Endothelial cell (in vitro differentiated cells): ENCODE measurements at regions not wholly inside any gene's neighbourhood (a gene's known extent, or its start where the extent isn't known, plus 50 kb on each side); places are given as distances from the start of the nearest gene placed in this dataset.

Source experiments
- DNase-seq: peaks from one replicate; pipeline ENCODE4 v3.0.0; 2021; ENCODE audit warnings: low spot score
- H3K27ac Mint-ChIP-seq: one replicate; pipeline ENCODE4 v1.8.0; 2021; ENCODE audit warnings: mixed read lengths, inconsistent platforms; ENCODE audit not compliant: unreplicated experiment
- H3K27me3 Mint-ChIP-seq: one replicate; pipeline ENCODE4 v1.8.0; 2021; ENCODE audit warnings: mild to moderate bottlenecking, moderate library complexity, mixed read lengths, inconsistent platforms; ENCODE audit not compliant: unreplicated experiment
- H3K36me3 Mint-ChIP-seq: one replicate; pipeline ENCODE4 v1.8.0; 2021; ENCODE audit warnings: mild to moderate bottlenecking, low read depth, mixed read lengths, inconsistent platforms; ENCODE audit not compliant: unreplicated experiment
- H3K4me1 Mint-ChIP-seq: one replicate; pipeline ENCODE4 v1.8.0; 2021; ENCODE audit warnings: mild to moderate bottlenecking, mixed read lengths, inconsistent platforms; ENCODE audit not compliant: unreplicated experiment
- H3K4me3 Mint-ChIP-seq: one replicate; pipeline ENCODE4 v1.8.0; 2021; ENCODE audit warnings: mild to moderate bottlenecking, mixed read lengths, inconsistent platforms; ENCODE audit not compliant: unreplicated experiment
- H3K9me3 Mint-ChIP-seq: one replicate; pipeline ENCODE4 v1.8.0; 2021; ENCODE audit warnings: mixed read lengths, inconsistent platforms; ENCODE audit not compliant: unreplicated experiment
- TF ChIP-seq, protein P1 (sequence below): fragments of 200-600 bp; sonication (generic); IDR thresholded peaks from one replicate; pipeline ENCODE4 v1.5.0; 2021; ENCODE audit warnings: antibody characterized with exemption; ENCODE audit not compliant: unreplicated experiment

DNA sequence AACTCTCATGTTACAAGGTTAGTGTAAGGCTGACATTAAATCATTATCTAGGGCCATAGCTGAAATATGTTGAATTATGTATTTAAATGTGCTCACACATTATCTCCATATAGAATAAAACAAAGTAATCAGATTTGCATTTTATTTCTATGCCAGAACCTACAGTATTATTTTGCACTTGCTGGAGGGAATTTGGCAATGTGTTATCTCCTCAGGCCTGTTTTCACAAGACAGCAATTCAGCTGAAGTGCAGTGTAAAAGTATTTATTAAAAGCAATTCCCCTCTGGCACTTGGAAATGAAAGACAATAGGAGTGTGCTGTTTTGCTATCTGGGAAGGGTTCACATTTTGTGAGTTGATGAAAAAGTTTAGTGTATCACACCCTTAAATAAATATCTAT lies 276.3 kb downstream of the DNAJB9 start:
- no peaks in the 10 kb centered on the region for H3K36me3 Mint-ChIP-seq
- H3K4me1 Mint-ChIP-seq, result no peaks in the 10 kb centered on the region
- no peak overlapping the region for H3K4me3 Mint-ChIP-seq
- no peaks in the 10 kb centered on the region for H3K27me3 Mint-ChIP-seq
- no peak overlapping the region for H3K27ac Mint-ChIP-seq
- DNase-seq, result no peak
- TF ChIP-seq, protein P1, sequence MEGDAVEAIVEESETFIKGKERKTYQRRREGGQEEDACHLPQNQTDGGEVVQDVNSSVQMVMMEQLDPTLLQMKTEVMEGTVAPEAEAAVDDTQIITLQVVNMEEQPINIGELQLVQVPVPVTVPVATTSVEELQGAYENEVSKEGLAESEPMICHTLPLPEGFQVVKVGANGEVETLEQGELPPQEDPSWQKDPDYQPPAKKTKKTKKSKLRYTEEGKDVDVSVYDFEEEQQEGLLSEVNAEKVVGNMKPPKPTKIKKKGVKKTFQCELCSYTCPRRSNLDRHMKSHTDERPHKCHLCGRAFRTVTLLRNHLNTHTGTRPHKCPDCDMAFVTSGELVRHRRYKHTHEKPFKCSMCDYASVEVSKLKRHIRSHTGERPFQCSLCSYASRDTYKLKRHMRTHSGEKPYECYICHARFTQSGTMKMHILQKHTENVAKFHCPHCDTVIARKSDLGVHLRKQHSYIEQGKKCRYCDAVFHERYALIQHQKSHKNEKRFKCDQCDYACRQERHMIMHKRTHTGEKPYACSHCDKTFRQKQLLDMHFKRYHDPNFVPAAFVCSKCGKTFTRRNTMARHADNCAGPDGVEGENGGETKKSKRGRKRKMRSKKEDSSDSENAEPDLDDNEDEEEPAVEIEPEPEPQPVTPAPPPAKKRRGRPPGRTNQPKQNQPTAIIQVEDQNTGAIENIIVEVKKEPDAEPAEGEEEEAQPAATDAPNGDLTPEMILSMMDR, result no peak
- H3K9me3 Mint-ChIP-seq, result no peaks in the 10 kb centered on the region

DNA sequence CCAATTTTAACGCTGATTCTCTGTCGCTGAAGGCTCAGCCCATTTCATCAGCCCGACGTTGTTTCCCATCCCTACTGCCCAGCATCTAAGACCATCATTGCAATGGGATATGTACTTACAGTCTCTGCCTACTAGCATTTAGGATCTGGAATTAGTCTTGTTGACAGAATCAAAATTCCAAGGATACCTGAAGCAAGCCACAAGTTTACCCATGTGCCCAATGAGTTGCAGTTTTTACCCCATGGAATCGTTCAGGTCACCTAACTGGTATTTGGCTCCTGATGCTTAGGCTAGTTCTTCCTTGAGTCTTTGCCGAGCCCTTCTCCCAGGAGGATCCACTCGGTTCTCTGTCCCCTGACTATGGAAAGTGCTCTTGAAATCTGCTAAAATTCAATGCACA lies 276.8 kb downstream of the DNAJB9 start:
- TF ChIP-seq, protein P1, result no peak
- Mint-ChIP-seq H3K4me3 (no peak overlapping the region), H3K36me3 (no peaks in the 10 kb centered on the region), H3K4me1 (no peaks in the 10 kb centered on the region), H3K27ac (no peak overlapping the region), H3K27me3 (no peaks in the 10 kb centered on the region), H3K9me3 (no peaks in the 10 kb centered on the region)
- DNase-seq, result no peak

DNA sequence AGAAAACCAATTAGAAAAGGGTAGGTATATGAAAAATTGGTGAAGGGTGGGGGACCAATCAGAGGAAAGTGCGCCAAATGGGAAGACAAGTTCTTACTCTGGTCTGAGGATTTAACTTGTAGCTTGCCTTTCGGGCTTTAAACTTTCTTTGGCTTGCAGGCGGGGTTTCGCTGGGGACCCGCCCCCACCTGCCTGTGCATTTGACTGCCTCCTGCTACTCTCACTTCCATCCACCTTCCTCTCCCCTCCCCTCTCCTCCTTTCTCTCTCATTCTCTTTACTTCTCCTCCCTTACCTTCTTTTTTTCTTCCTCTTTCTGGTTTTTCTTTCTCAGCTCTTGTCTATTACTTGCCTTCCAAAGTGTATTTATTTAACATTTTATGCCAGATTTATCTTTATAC lies 278.8 kb downstream of the DNAJB9 start:
- Mint-ChIP-seq H3K36me3 (no peaks in the 10 kb centered on the region), H3K4me1 (no peaks in the 10 kb centered on the region), H3K4me3 (no peak overlapping the region), H3K27me3 (no peaks in the 10 kb centered on the region), H3K9me3 (no peaks in the 10 kb centered on the region), H3K27ac (no peak overlapping the region)
- TF ChIP-seq, protein P1, result no peak
- DNase-seq, result no peak

DNA sequence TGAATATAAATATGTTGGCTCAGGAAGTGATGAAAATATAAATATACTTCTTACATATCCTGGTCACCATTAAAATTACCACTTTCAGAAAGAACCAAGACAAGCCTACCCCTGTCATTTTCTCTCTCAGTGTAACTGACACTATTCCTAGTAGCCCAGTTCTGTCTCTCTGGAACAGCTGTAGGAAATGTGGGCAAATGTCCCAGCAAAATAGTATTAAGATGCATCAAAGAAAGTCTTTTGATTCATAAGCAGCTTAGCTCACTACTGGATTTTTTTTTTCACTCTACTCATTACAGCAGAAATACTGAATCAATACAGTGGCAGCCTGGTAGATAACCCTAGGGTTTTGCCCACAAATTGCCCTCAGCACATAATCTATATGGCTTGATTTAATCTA lies 290.9 kb downstream of the DNAJB9 start:
- TF ChIP-seq, protein P1, result no peak

DNA sequence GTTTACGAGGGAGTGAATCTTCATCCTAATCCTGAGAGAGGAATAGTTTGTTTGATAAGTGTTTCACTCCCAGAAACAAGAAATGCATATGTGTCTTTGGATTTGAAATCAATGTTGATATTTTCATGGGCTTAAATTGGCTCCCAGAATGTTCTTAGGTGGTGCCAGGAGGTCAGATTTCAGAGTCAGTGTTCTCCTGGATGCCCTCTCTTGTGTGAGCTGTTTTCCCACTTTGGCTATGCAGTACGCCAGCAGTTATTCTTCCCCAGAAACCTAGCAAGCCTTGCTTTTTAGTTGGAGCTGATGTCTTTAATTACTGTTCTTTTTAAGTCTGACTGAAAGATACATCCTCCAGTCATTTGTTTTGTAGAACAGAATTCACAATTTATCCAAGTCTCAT lies 291.4 kb downstream of the DNAJB9 start:
- H3K27ac Mint-ChIP-seq, result no peak overlapping the region
- no peak for DNase-seq
- no peaks in the 10 kb centered on the region for H3K27me3 Mint-ChIP-seq
- peaks cover 5% of the 10 kb centered on the region for H3K4me1 Mint-ChIP-seq
- H3K36me3 Mint-ChIP-seq, result peaks cover 12% of the 10 kb centered on the region
- TF ChIP-seq, protein P1, result no peak
- no peak overlapping the region for H3K4me3 Mint-ChIP-seq
- H3K9me3 Mint-ChIP-seq, result no peaks in the 10 kb centered on the region

More for the DNA sequence above, 290.9 kb downstream of the DNAJB9 start:
- DNase-seq, result no peak
- Mint-ChIP-seq H3K4me1 (peaks cover 5% of the 10 kb centered on the region), H3K27me3 (no peaks in the 10 kb centered on the region), H3K27ac (no peak overlapping the region), H3K4me3 (no peak overlapping the region), H3K9me3 (no peaks in the 10 kb centered on the region), H3K36me3 (peaks cover 12% of the 10 kb centered on the region)
